BE2C (cell line): ENCODE measurements at regions not wholly inside any gene's neighbourhood (a gene's known extent, or its start where the extent isn't known, plus 50 kb on each side); places are given as distances from the start of the nearest gene placed in this dataset.
A peak's percentile ranks its signal among the peaks of the same experiment; 100 is the strongest.

Experiments
- DNase-seq: peaks from one replicate; pipeline ENCODE4 v3.0.0-alpha.2; 2020
- H3K27me3 ChIP-seq: fragments of 250-450 bp; sonication (Bioruptor Pico); 2 replicates; pipeline ENCODE4 v1.5.1; 2020; ENCODE audit warnings: mild to moderate bottlenecking
- H3K36me3 ChIP-seq: fragments of 250-450 bp; sonication (Bioruptor Pico); 2 replicates; pipeline ENCODE4 v1.5.1; 2020; ENCODE audit warnings: mild to moderate bottlenecking
- H3K4me1 ChIP-seq: fragments of 250-450 bp; sonication (Bioruptor Pico); 2 replicates; pipeline ENCODE4 v1.5.1; 2020
- H3K4me3 ChIP-seq: 2 replicates; pipeline ENCODE4 v1.5.1; 2011; ENCODE audit warnings: low read depth, low read length
- H3K9me3 ChIP-seq: fragments of 250-450 bp; sonication (Bioruptor Pico); 2 replicates; pipeline ENCODE4 v1.5.1; 2020
- TF ChIP-seq, protein P1 (sequence below): IDR thresholded peaks from 2 replicates; pipeline ENCODE4 v1.5.1; 2012; ENCODE audit warnings: mild to moderate bottlenecking, low read depth, low read length

- TF ChIP-seq, protein P1, sequence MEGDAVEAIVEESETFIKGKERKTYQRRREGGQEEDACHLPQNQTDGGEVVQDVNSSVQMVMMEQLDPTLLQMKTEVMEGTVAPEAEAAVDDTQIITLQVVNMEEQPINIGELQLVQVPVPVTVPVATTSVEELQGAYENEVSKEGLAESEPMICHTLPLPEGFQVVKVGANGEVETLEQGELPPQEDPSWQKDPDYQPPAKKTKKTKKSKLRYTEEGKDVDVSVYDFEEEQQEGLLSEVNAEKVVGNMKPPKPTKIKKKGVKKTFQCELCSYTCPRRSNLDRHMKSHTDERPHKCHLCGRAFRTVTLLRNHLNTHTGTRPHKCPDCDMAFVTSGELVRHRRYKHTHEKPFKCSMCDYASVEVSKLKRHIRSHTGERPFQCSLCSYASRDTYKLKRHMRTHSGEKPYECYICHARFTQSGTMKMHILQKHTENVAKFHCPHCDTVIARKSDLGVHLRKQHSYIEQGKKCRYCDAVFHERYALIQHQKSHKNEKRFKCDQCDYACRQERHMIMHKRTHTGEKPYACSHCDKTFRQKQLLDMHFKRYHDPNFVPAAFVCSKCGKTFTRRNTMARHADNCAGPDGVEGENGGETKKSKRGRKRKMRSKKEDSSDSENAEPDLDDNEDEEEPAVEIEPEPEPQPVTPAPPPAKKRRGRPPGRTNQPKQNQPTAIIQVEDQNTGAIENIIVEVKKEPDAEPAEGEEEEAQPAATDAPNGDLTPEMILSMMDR: no peak
- H3K27me3 ChIP-seq: no peaks in the 10 kb centered on the region
- H3K9me3 ChIP-seq: no peaks in the 10 kb centered on the region
- H3K36me3 ChIP-seq: no peaks in the 10 kb centered on the region
- H3K4me1 ChIP-seq: no peaks in the 10 kb centered on the region
- DNase-seq: no peak
- H3K4me3 ChIP-seq: no peak overlapping the region
These were observed 78.1 kb downstream of the LSM3 start for GRCh38 chr3:14256561-14257342.

DNA sequence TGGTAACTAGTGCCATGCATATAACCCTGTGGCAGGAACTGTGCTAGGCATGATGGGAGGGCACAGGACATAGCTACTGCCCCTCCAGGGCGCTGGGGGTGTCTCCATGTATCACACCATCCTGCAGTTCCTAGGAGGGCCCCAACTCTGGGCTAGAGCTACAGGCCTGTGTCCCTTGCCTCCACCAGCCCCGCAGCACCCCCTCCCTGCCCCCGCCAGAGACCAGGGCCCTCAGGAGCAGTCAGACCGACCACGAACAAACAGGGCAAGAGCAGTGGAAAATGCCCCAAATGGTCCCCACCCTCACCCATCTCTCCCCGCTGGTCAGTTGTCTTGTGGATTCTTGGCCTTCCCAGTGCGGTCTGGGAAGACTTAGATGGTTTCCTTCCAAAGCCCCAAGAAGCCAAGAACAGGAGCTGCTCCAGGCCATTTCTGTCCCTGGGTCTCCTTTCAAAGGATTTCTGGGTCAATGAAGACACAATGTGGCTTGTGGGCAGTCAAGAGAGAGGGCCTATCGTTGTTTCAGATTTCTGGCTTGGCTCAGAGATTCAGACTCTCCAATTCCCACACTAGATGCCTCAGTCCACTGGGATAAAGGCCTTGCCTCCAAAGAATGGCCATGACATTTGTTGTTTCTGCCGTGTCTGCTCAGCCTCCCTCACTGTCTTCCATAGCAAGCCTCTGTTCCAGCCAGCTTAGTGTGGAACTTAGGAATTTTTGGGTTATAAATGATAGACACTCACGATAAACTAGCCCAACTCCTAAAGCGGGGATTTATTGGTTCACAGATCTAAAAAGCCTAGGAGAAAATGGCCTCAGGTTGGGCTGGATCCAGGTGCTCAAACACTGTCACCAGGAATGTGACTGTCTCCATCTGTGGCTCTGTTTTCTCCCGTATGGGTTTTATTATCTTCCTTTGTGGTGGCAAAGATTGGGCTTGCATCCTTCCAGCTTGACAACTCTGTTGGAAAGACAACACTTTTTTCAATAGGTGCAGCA lies 80.6 kb downstream of the LSM3 start:
- H3K4me1 ChIP-seq: no peaks in the 10 kb centered on the region
- TF ChIP-seq, protein P1: no peak
- no peak overlapping the region for H3K4me3 ChIP-seq
- no peaks in the 10 kb centered on the region for H3K27me3 ChIP-seq
- H3K9me3 ChIP-seq: no peaks in the 10 kb centered on the region
- H3K36me3 ChIP-seq: no peaks in the 10 kb centered on the region
- no peak for DNase-seq

DNA sequence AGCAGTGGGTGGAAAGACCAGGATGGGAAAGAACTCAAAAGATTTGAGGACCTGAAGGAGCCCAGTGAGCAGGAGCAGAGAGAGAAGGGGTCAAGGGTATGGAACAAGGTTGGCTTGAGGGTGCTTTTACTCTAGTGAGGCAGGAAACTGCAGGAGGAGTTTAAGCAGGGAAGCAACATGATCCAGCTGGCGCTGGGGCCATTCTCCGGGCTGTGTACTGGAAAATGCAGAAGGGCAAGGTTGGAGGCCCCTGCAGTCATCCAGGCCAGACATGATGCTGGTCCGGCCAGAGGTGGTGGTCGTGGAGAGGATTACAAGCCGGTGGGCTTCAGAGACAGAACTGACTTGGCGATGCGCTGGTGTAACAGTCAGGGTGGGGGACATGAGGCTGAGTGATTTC lies 81.8 kb downstream of the LSM3 start:
- no peak for DNase-seq
- no peaks in the 10 kb centered on the region for H3K27me3 ChIP-seq
- TF ChIP-seq, protein P1: no peak
- no peaks in the 10 kb centered on the region for H3K36me3 ChIP-seq
- H3K4me3 ChIP-seq: no peak overlapping the region
- no peaks in the 10 kb centered on the region for H3K4me1 ChIP-seq
- H3K9me3 ChIP-seq: no peaks in the 10 kb centered on the region

DNA sequence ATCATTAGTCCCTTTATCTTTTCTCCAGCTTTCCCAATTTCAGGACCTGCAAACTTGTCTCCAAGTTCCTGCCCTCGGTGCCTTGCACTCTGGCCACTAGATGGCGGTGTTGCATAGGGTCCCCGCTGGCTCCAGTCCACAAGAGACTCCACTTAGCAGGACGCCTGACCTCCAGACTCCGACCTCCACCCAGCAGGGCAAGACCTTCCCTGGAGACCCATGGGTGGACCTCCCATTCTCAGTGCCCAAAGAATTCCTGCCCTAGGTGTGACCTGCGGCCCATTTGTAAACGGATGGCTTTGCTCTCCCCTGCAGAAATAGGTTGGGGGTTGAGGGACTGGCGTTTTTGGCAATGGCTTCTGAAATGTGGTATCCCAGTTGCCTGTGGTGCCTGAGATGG lies 82.6 kb downstream of the LSM3 start:
- no peaks in the 10 kb centered on the region for H3K27me3 ChIP-seq
- no peaks in the 10 kb centered on the region for H3K9me3 ChIP-seq
- peak; percentile 71 for DNase-seq
- TF ChIP-seq, protein P1: peak; percentile 89
- no peaks in the 10 kb centered on the region for H3K4me1 ChIP-seq
- no peak overlapping the region for H3K4me3 ChIP-seq
- no peaks in the 10 kb centered on the region for H3K36me3 ChIP-seq

- Histone ChIP-seq H3K27me3 (no peaks in the 10 kb centered on the region), H3K4me3 (no peak overlapping the region), H3K4me1 (no peaks in the 10 kb centered on the region), H3K36me3 (no peaks in the 10 kb centered on the region), H3K9me3 (no peaks in the 10 kb centered on the region)
- TF ChIP-seq, protein P1: no peak
- DNase-seq: no peak
These were observed 83.6 kb downstream of the LSM3 start for GRCh38 chr3:14262212-14262611.
